Tibial nerve (tissue), 3 donors: ENCODE measurements at regions not wholly inside any gene's neighbourhood (a gene's known extent, or its start where the extent isn't known, plus 50 kb on each side); places are given as distances from the start of the nearest gene placed in this dataset.

ENCODE experiments used
- CTCF ChIP-seq, 5 experiments: fragments of 200-600 bp in 3 of 5; fragments of 450-650 bp in 2 of 5; sonication (generic) in 3 of 5; IDR thresholded peaks; one replicate each; pipeline ENCODE4 v1.5.1; 2016 to 2019; ENCODE audit warnings: antibody characterized with exemption in 5 of 5, mild to moderate bottlenecking in 3 of 5, moderate library complexity in 2 of 5
- POLR2A ChIP-seq, 2 donors: fragments of 450-650 bp; IDR thresholded peaks; one replicate each; pipeline ENCODE4 v1.6.1; 2017; ENCODE audit warnings: antibody characterized with exemption in 2 of 2, mild to moderate bottlenecking in 2 of 2, moderate library complexity in 2 of 2

- no peak for TF ChIP-seq CTCF (IDR thresholded peaks at IDR 0.05)
- TF ChIP-seq POLR2A (IDR thresholded peaks at IDR 0.05) = no peak
These were observed 89.0 kb upstream of the RAB12 start for GRCh38 chr18:8520266-8520665.
